K562 (cell line): ENCODE measurements at regions not wholly inside any gene's neighbourhood (a gene's known extent, or its start where the extent isn't known, plus 50 kb on each side); places are given as distances from the start of the nearest gene placed in this dataset.

Source experiments
- CHD1 ChIP-seq: fragments of 200-600 bp; sonication (generic); IDR thresholded peaks from one replicate; pipeline ENCODE4 v1.6.1; 2012; ENCODE audit warnings: mild to moderate bottlenecking, moderate library complexity, low read length, inconsistent platforms
- EP300 ChIP-seq: IDR thresholded peaks from 2 replicates; pipeline ENCODE4 v1.6.1; 2012; ENCODE audit warnings: low read length, improper control_type of control experiment
- EZH2 ChIP-seq: IDR thresholded peaks from 2 replicates; pipeline ENCODE4 v1.6.1; 2012; ENCODE audit warnings: low read depth, mild to moderate bottlenecking, inconsistent platforms, low read length, borderline replicate concordance
- GABPA ChIP-seq: fragments of 200-800 bp; sonication (Bioruptor generic); conservative IDR thresholded peaks from 2 replicates; pipeline ENCODE4 v1.6.1; 2016; ENCODE audit warnings: low read depth, missing genetic modification characterization, missing compliant biosample characterization
- JUNB ChIP-seq: fragments of 450-650 bp; formaldehyde crosslinking; conservative IDR thresholded peaks from 2 replicates; pipeline ENCODE4 v1.4.0; 2020; ENCODE audit warnings: mild to moderate bottlenecking
- MXI1 ChIP-seq: IDR thresholded peaks from 2 replicates; pipeline ENCODE4 v1.6.1; 2011; ENCODE audit warnings: low read depth, mild to moderate bottlenecking, improper control_type of control experiment, low read length
- NFIC ChIP-seq: fragments of 450-650 bp; IDR thresholded peaks from 2 replicates; pipeline ENCODE4 v1.6.1; 2017; ENCODE audit warnings: mild to moderate bottlenecking, inconsistent platforms
- PCBP2 ChIP-seq: fragments of 200-400 bp; formaldehyde crosslinking; IDR thresholded peaks from 2 replicates; pipeline ENCODE4 v1.6.1; 2018; ENCODE audit warnings: low read length, low read depth, mild to moderate bottlenecking, moderate library complexity; ENCODE audit not compliant: poor library complexity, severe bottlenecking
- PHB2 ChIP-seq: fragments of 450-650 bp; IDR thresholded peaks from 2 replicates; pipeline ENCODE4 v1.6.1; 2017; ENCODE audit warnings: low read depth
- SRF ChIP-seq, 2 experiments: fragments of 250-450, 450-650 bp in 1 of 2; sonication (Bioruptor Pico) in 1 of 2; sonication (generic) in 1 of 2; formaldehyde crosslinking; IDR thresholded peaks; 2 replicates each; pipeline versions ENCODE4 v1.5.0 to v1.5.1; 2020 to 2022; ENCODE audit warnings: mild to moderate bottlenecking in 1 of 2, missing genetic modification reagents in 1 of 2
- TCF3 ChIP-seq: sonication (generic); formaldehyde crosslinking; IDR thresholded peaks from 2 replicates; pipeline ENCODE4 v1.4.0; 2020; ENCODE audit warnings: mild to moderate bottlenecking, missing genetic modification reagents
- TEAD4 ChIP-seq, 2 experiments: sonication (generic) in 1 of 2; formaldehyde crosslinking in 1 of 2; IDR thresholded peaks; 2 replicates each; pipeline versions ENCODE4 v1.6.1 to v1.8.0; 2012 to 2022; ENCODE audit warnings: borderline replicate concordance in 1 of 2, inconsistent platforms in 1 of 2, low read length in 1 of 2, mild to moderate bottlenecking in 1 of 2, missing genetic modification reagents in 1 of 2
- TF ChIP-seq, protein P1 (sequence below), 3 experiments: IDR thresholded peaks in 2 of 3; conservative IDR thresholded peaks in 1 of 3; 2 replicates each; pipeline ENCODE4 v1.5.1; 2011 to 2012; ENCODE audit warnings: low read length in 3 of 3, mild to moderate bottlenecking in 3 of 3, control low read depth in 2 of 3, improper control_type of control experiment in 1 of 3, inconsistent platforms in 1 of 3, low read depth in 1 of 3, mixed read lengths in 1 of 3, moderate library complexity in 1 of 3; ENCODE audit not compliant: insufficient read depth in 2 of 3
- TF ChIP-seq, protein P2 (sequence below), 2 experiments: fragments of 450-650 bp; formaldehyde crosslinking in 1 of 2; IDR thresholded peaks; 2 replicates each; pipeline versions ENCODE4 v1.4.0 to v1.6.1; 2014 to 2020; ENCODE audit warnings: mild to moderate bottlenecking in 2 of 2, borderline replicate concordance in 1 of 2, low read depth in 1 of 2

DNA sequence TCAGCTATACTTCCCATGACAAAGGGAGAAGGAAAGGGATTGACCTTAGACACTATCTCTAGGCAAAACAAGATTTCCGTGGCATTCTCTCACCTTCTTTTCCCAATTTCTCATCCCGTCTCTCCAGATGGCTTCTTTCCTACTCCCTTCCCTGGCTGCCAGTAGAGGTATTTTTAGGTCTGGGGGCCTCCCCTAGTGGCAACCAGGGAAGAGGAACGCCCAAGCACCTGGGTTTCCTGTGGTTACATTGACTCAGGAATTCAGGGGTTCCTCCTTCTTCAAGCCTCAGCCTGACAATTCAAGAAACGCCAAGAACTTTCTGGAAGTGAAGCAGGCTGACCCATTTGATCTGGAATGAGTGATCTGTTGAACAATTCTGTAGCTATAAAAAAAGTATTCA is 111.5 kb upstream of the OSMR start:
- TF ChIP-seq EP300, result no peak
- no peak for TF ChIP-seq MXI1
- TF ChIP-seq EZH2, result no peak
- TF ChIP-seq, protein P1, sequence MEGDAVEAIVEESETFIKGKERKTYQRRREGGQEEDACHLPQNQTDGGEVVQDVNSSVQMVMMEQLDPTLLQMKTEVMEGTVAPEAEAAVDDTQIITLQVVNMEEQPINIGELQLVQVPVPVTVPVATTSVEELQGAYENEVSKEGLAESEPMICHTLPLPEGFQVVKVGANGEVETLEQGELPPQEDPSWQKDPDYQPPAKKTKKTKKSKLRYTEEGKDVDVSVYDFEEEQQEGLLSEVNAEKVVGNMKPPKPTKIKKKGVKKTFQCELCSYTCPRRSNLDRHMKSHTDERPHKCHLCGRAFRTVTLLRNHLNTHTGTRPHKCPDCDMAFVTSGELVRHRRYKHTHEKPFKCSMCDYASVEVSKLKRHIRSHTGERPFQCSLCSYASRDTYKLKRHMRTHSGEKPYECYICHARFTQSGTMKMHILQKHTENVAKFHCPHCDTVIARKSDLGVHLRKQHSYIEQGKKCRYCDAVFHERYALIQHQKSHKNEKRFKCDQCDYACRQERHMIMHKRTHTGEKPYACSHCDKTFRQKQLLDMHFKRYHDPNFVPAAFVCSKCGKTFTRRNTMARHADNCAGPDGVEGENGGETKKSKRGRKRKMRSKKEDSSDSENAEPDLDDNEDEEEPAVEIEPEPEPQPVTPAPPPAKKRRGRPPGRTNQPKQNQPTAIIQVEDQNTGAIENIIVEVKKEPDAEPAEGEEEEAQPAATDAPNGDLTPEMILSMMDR (IDR thresholded peaks at IDR 0.05 in 2 of 3, conservative IDR thresholded peaks at IDR 0.05 in 1 of 3; ENCODE audit: insufficient read depth in 2 of 3, low read depth in 1 of 3, low read length in 3 of 3), result no peak; a peak in 1 of 6 replicates
- TF ChIP-seq PCBP2, result no peak
- no peak for TF ChIP-seq GABPA (tag)
- TF ChIP-seq SRF (CRISPR knock-in tag; IDR thresholded peaks at IDR 0.05), result no peak
- no peak for TF ChIP-seq TEAD4 (IDR thresholded peaks at IDR 0.05; ENCODE audit: low read length)
- TF ChIP-seq TEAD4 (CRISPR knock-in tag; IDR thresholded peaks at IDR 0.05; ENCODE audit: borderline replicate concordance), result no peak
- TF ChIP-seq CHD1, result no peak
- TF ChIP-seq, protein P2, sequence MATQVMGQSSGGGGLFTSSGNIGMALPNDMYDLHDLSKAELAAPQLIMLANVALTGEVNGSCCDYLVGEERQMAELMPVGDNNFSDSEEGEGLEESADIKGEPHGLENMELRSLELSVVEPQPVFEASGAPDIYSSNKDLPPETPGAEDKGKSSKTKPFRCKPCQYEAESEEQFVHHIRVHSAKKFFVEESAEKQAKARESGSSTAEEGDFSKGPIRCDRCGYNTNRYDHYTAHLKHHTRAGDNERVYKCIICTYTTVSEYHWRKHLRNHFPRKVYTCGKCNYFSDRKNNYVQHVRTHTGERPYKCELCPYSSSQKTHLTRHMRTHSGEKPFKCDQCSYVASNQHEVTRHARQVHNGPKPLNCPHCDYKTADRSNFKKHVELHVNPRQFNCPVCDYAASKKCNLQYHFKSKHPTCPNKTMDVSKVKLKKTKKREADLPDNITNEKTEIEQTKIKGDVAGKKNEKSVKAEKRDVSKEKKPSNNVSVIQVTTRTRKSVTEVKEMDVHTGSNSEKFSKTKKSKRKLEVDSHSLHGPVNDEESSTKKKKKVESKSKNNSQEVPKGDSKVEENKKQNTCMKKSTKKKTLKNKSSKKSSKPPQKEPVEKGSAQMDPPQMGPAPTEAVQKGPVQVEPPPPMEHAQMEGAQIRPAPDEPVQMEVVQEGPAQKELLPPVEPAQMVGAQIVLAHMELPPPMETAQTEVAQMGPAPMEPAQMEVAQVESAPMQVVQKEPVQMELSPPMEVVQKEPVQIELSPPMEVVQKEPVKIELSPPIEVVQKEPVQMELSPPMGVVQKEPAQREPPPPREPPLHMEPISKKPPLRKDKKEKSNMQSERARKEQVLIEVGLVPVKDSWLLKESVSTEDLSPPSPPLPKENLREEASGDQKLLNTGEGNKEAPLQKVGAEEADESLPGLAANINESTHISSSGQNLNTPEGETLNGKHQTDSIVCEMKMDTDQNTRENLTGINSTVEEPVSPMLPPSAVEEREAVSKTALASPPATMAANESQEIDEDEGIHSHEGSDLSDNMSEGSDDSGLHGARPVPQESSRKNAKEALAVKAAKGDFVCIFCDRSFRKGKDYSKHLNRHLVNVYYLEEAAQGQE (IDR thresholded peaks at IDR 0.05; ENCODE audit: borderline replicate concordance), result no peak
- TF ChIP-seq, protein P2 (CRISPR knock-in tag; IDR thresholded peaks at IDR 0.05; ENCODE audit: low read depth), result no peak
- TF ChIP-seq TCF3 (CRISPR knock-in tag), result no peak
- TF ChIP-seq NFIC, result no peak
- no peak for TF ChIP-seq PHB2
- TF ChIP-seq JUNB, result no peak
